GM18909 (cell line): ENCODE measurements at regions not wholly inside any gene's neighbourhood (a gene's known extent, or its start where the extent isn't known, plus 50 kb on each side); places are given as distances from the start of the nearest gene placed in this dataset.

ENCODE experiments used
- ATAC-seq: cut with Tn5 transposase; IDR thresholded peaks from one replicate; pipeline ENCODE4 v1.9.1; 2021; ENCODE audit warnings: mild to moderate bottlenecking; ENCODE audit not compliant: unreplicated experiment, poor library complexity

GRCh38 chr1:244335456-244335855 is 116.3 kb downstream of the ADSS2 start:
- no peak for ATAC-seq

GRCh38 chr1:244336232-244336899 is 115.3 kb downstream of the ADSS2 start:
- ATAC-seq: no peak

- ATAC-seq: no peak
Observed at GRCh38 chr1:244337839-244338238, 113.9 kb downstream of the ADSS2 start.

GRCh38 chr1:244339073-244339692 is 112.5 kb downstream of the ADSS2 start:
- ATAC-seq: no peak

GRCh38 chr1:244339776-244340175 is 111.9 kb downstream of the ADSS2 start:
- no peak for ATAC-seq

- ATAC-seq: no peak
Observed at GRCh38 chr1:244340396-244340795, 111.3 kb downstream of the ADSS2 start.

GRCh38 chr1:244341455-244342450 is 110.0 kb downstream of the ADSS2 start:
- no peak for ATAC-seq

- no peak for ATAC-seq
Observed at GRCh38 chr1:244344001-244344400, 107.7 kb downstream of the ADSS2 start.

- ATAC-seq: no peak
Observed at GRCh38 chr1:244346972-244347618, 104.6 kb downstream of the ADSS2 start.

GRCh38 chr1:244347942-244348341 is 103.8 kb downstream of the ADSS2 start:
- ATAC-seq: no peak

GRCh38 chr1:244349103-244349531 is 102.6 kb downstream of the ADSS2 start:
- ATAC-seq: no peak

GRCh38 chr1:244349581-244350001 is 102.1 kb downstream of the ADSS2 start:
- peak; percentile 13 for ATAC-seq

- peak; percentile 84 for ATAC-seq
Observed at GRCh38 chr1:244350027-244350426, 101.7 kb downstream of the ADSS2 start.

GRCh38 chr1:244352156-244352830 is 99.4 kb downstream of the ADSS2 start:
- ATAC-seq: no peak

GRCh38 chr1:244353551-244354091 is 98.1 kb downstream of the ADSS2 start:
- ATAC-seq: no peak

GRCh38 chr1:244354810-244355278 is 96.9 kb downstream of the ADSS2 start:
- ATAC-seq: no peak

GRCh38 chr1:244356376-244356775 is 95.3 kb downstream of the ADSS2 start:
- ATAC-seq: no peak
